ENCODE measurements at regions not wholly inside any gene's neighbourhood (a gene's known extent, or its start where the extent isn't known, plus 50 kb on each side); places are given as distances from the start of the nearest gene placed in this dataset.

GRCh38 chr2:167803449-167803988 is 443.9 kb downstream of the STK39 start:
- H3K9me3 ChIP-seq = peaks cover 0 to 4% of the 10 kb centered on the region in 2 donors
- no peak overlapping the region for H3K4me3 ChIP-seq
- intact Hi-C loops (cut with DNase I) = no loop called here
- H3K27me3 ChIP-seq = no peaks in the 10 kb centered on the region
- no peaks in the 10 kb centered on the region for H3K4me1 ChIP-seq
- H3K36me3 ChIP-seq = no peaks in the 10 kb centered on the region
- H3K27ac ChIP-seq = no peak overlapping the region
- TF ChIP-seq CTCF (IDR thresholded peaks at IDR 0.05) = no peak
- ATAC-seq (no peak), DNase-seq (no peak)

GRCh38 chr2:167794554-167795255 is 452.7 kb downstream of the STK39 start:
- no peak overlapping the region for H3K27ac ChIP-seq
- no peak for TF ChIP-seq CTCF (IDR thresholded peaks at IDR 0.05)
- H3K9me3 ChIP-seq = peaks cover 0 to 9% of the 10 kb centered on the region in 2 donors
- ATAC-seq (no peak), DNase-seq (no peak)
- H3K36me3 ChIP-seq = no peaks in the 10 kb centered on the region
- H3K27me3 ChIP-seq = no peaks in the 10 kb centered on the region
- intact Hi-C loops (cut with DNase I) = no loop called here
- H3K4me3 ChIP-seq = no peak overlapping the region
- H3K4me1 ChIP-seq = no peaks in the 10 kb centered on the region

- Histone ChIP-seq H3K4me1 (no peaks in the 10 kb centered on the region), H3K27me3 (no peaks in the 10 kb centered on the region), H3K27ac (no peak overlapping the region), H3K36me3 (no peaks in the 10 kb centered on the region), H3K4me3 (no peak overlapping the region), H3K9me3 (peaks cover 0 to 9% of the 10 kb centered on the region in 2 donors)
- DNase-seq (no peak), ATAC-seq (no peak)
- intact Hi-C loops (cut with DNase I) = no loop called here
- no peak for TF ChIP-seq CTCF (IDR thresholded peaks at IDR 0.05)
Observed at GRCh38 chr2:167793725-167794124, 453.7 kb downstream of the STK39 start.

- no peak for TF ChIP-seq CTCF (IDR thresholded peaks at IDR 0.05)
Observed at GRCh38 chr2:167792126-167792525, 455.3 kb downstream of the STK39 start.

GRCh38 chr2:167790781-167791450 is 456.5 kb downstream of the STK39 start:
- H3K4me3 ChIP-seq = no peak overlapping the region
- no peak for TF ChIP-seq CTCF (IDR thresholded peaks at IDR 0.05)
- no peaks in the 10 kb centered on the region for H3K9me3 ChIP-seq
- no peak for DNase-seq
- H3K27me3 ChIP-seq = no peaks in the 10 kb centered on the region
- no peaks in the 10 kb centered on the region for H3K4me1 ChIP-seq
- intact Hi-C loops (cut with DNase I) = no loop called here
- H3K36me3 ChIP-seq = no peaks in the 10 kb centered on the region
- H3K27ac ChIP-seq = no peak overlapping the region
- ATAC-seq = no peak

More at GRCh38 chr2:167792126-167792525, 455.3 kb downstream of the STK39 start:
- Histone ChIP-seq H3K4me3 (no peak overlapping the region), H3K9me3 (no peaks in the 10 kb centered on the region), H3K4me1 (no peaks in the 10 kb centered on the region), H3K27ac (no peak overlapping the region), H3K27me3 (no peaks in the 10 kb centered on the region), H3K36me3 (no peaks in the 10 kb centered on the region)
- intact Hi-C loops (cut with DNase I) = no loop called here
- no peak for ATAC-seq
- DNase-seq = no peak
